ENCODE measurements at regions not wholly inside any gene's neighbourhood (a gene's known extent, or its start where the extent isn't known, plus 50 kb on each side); places are given as distances from the start of the nearest gene placed in this dataset.
"Not testable (repeated sequence)": the region's sequence is repeated elsewhere in the genome, so short reads cannot be mapped to it uniquely, and the experiment has no call there.

GRCh38 chr9:42513535-42513934 lies 330.1 kb downstream of the SPATA31A6 start:
- H3K27ac Mint-ChIP-seq; POLR2A ChIA-PET; ATAC-seq; H3K4me1 Mint-ChIP-seq (ENCODE audit: low read depth); H3K4me3 Mint-ChIP-seq; H3K27me3 Mint-ChIP-seq (ENCODE audit: low read depth); H3K9me3 Mint-ChIP-seq (ENCODE audit: insufficient read depth); DNase-seq; H3K36me3 Mint-ChIP-seq (ENCODE audit: low read depth); CTCF ChIA-PET: not testable (repeated sequence)

GRCh38 chr9:42534325-42534983 lies 351.0 kb downstream of the SPATA31A6 start:
- ATAC-seq; H3K9me3 Mint-ChIP-seq (ENCODE audit: insufficient read depth); DNase-seq; H3K27ac Mint-ChIP-seq; H3K4me1 Mint-ChIP-seq (ENCODE audit: low read depth); H3K4me3 Mint-ChIP-seq; POLR2A ChIA-PET; H3K36me3 Mint-ChIP-seq (ENCODE audit: low read depth); CTCF ChIA-PET; H3K27me3 Mint-ChIP-seq (ENCODE audit: low read depth): not testable (repeated sequence)

- H3K27me3 Mint-ChIP-seq (ENCODE audit: low read depth); CTCF ChIA-PET; H3K27ac Mint-ChIP-seq; H3K4me3 Mint-ChIP-seq; DNase-seq; H3K4me1 Mint-ChIP-seq (ENCODE audit: low read depth); H3K36me3 Mint-ChIP-seq (ENCODE audit: low read depth); H3K9me3 Mint-ChIP-seq (ENCODE audit: insufficient read depth); POLR2A ChIA-PET; ATAC-seq: not testable (repeated sequence)
These were observed 351.5 kb downstream of the SPATA31A6 start for GRCh38 chr9:42534984-42535325.

GRCh38 chr9:42550789-42551357 lies 367.4 kb downstream of the SPATA31A6 start:
- H3K36me3 Mint-ChIP-seq (ENCODE audit: low read depth); DNase-seq; H3K27me3 Mint-ChIP-seq (ENCODE audit: low read depth); H3K4me1 Mint-ChIP-seq (ENCODE audit: low read depth); H3K4me3 Mint-ChIP-seq; POLR2A ChIA-PET; H3K27ac Mint-ChIP-seq; CTCF ChIA-PET; H3K9me3 Mint-ChIP-seq (ENCODE audit: insufficient read depth): not testable (repeated sequence)
- peak; percentile 67 for ATAC-seq

- DNase-seq; H3K27ac Mint-ChIP-seq; H3K4me1 Mint-ChIP-seq (ENCODE audit: low read depth); H3K36me3 Mint-ChIP-seq (ENCODE audit: low read depth); ATAC-seq; H3K9me3 Mint-ChIP-seq (ENCODE audit: insufficient read depth); POLR2A ChIA-PET; H3K4me3 Mint-ChIP-seq; H3K27me3 Mint-ChIP-seq (ENCODE audit: low read depth); CTCF ChIA-PET: not testable (repeated sequence)
These were observed 385.1 kb downstream of the SPATA31A6 start for GRCh38 chr9:42568530-42568929.

- H3K4me3 Mint-ChIP-seq; DNase-seq; H3K36me3 Mint-ChIP-seq (ENCODE audit: low read depth); CTCF ChIA-PET; H3K27ac Mint-ChIP-seq; H3K9me3 Mint-ChIP-seq (ENCODE audit: insufficient read depth); POLR2A ChIA-PET; H3K27me3 Mint-ChIP-seq (ENCODE audit: low read depth); ATAC-seq; H3K4me1 Mint-ChIP-seq (ENCODE audit: low read depth): not testable (repeated sequence)
These were observed 385.6 kb downstream of the SPATA31A6 start for GRCh38 chr9:42568942-42569556.

- ATAC-seq; H3K36me3 Mint-ChIP-seq (ENCODE audit: low read depth); H3K4me3 Mint-ChIP-seq; H3K9me3 Mint-ChIP-seq (ENCODE audit: insufficient read depth); H3K4me1 Mint-ChIP-seq (ENCODE audit: low read depth); H3K27ac Mint-ChIP-seq; POLR2A ChIA-PET; H3K27me3 Mint-ChIP-seq (ENCODE audit: low read depth); CTCF ChIA-PET: not testable (repeated sequence)
- peak; percentile 15 for DNase-seq
These were observed 394.4 kb downstream of the SPATA31A6 start for GRCh38 chr9:42577851-42578250.

All from activated CD8-positive, alpha-beta T cell treated with anti-CD3 and anti-CD28 coated beads, Interleukin-2, amount 10 ng/mL, durations not matched to agents 7 days and 5 days (primary cell).